ENCODE measurements at regions not wholly inside any gene's neighbourhood (a gene's known extent, or its start where the extent isn't known, plus 50 kb on each side); places are given as distances from the start of the nearest gene placed in this dataset.

- in situ Hi-C loops (cut with MboI; ENCODE audit: low pct_unique_long_range_greater_than_20kb in 2 of 9, low sequenced_read_pairs in 9 of 9, unreplicated experiment in 9 of 9), result no loop called here
- H3K4me1 ChIP-seq (replicated peaks in 1 of 2), result no peaks in the 10 kb centered on the region
- WGBS, 10 experiments, result 0 to 80% (median 60%) methylated on average over 1 of the region's 1 CpG; no CpG with 5 or more reads in 3 of the 10 experiments
These were observed 51.3 kb upstream of the PTPN3 start for GRCh38 chr9:109549386-109549785.

GRCh38 chr9:109551651-109552050 lies 53.5 kb upstream of the PTPN3 start:
- Histone ChIP-seq H3K4me3 (no peak overlapping the region), H3K27ac (no peak overlapping the region), H3K4me1 (replicated peaks in 1 of 2) (no peaks in the 10 kb centered on the region)
- in situ Hi-C loops (cut with MboI; ENCODE audit: low pct_unique_long_range_greater_than_20kb in 2 of 9, low sequenced_read_pairs in 9 of 9, unreplicated experiment in 9 of 9), result no loop called here
- ATAC-seq (replicated peaks in 6 of 8), result no peak

More at GRCh38 chr9:109549386-109549785, 51.3 kb upstream of the PTPN3 start:
- Histone ChIP-seq H3K27ac (no peak overlapping the region), H3K4me3 (no peak overlapping the region)
- ATAC-seq (replicated peaks in 6 of 8), result no peak

- ATAC-seq (replicated peaks in 6 of 8), result peak in 2 of 8 experiments; percentile 8 to 50
- H3K4me1 ChIP-seq (replicated peaks in 1 of 2), result no peaks in the 10 kb centered on the region
- in situ Hi-C loops (cut with MboI; ENCODE audit: low pct_unique_long_range_greater_than_20kb in 2 of 9, low sequenced_read_pairs in 9 of 9, unreplicated experiment in 9 of 9), result no loop called here
- H3K4me3 ChIP-seq, result no peak overlapping the region
- H3K27ac ChIP-seq, result no peak overlapping the region
- WGBS, 10 experiments, result 0 to 100% (median 61%) methylated on average over 1 to 4 of the region's 4 CpGs; no CpG with 5 or more reads in 2 of the 10 experiments
These were observed 57.1 kb upstream of the PTPN3 start for GRCh38 chr9:109555215-109555614.

- in situ Hi-C loops (cut with MboI; ENCODE audit: low pct_unique_long_range_greater_than_20kb in 2 of 9, low sequenced_read_pairs in 9 of 9, unreplicated experiment in 9 of 9), result no loop called here
- Histone ChIP-seq H3K4me1 (replicated peaks in 1 of 2) (no peaks in the 10 kb centered on the region), H3K27ac (no peak overlapping the region), H3K4me3 (no peak overlapping the region)
- WGBS, 10 experiments, result 0 to 90% (median 67%) methylated on average over 1 to 3 of the region's 4 CpGs; no CpG with 5 or more reads in 1 of the 10 experiments
- ATAC-seq (replicated peaks in 6 of 8), result peak in 3 of 8 experiments; percentile 57 to 86 (median 82)
These were observed 58.0 kb upstream of the PTPN3 start for GRCh38 chr9:109556061-109556460.

GRCh38 chr9:109556786-109557185 lies 58.7 kb upstream of the PTPN3 start:
- Histone ChIP-seq H3K4me3 (no peak overlapping the region), H3K4me1 (replicated peaks in 1 of 2) (no peaks in the 10 kb centered on the region), H3K27ac (no peak overlapping the region)
- 33 to 100% (median 83%) methylated on average over 1 to 3 of the region's 3 CpGs; no CpG with 5 or more reads in 1 of the 10 experiments for WGBS, 10 experiments
- in situ Hi-C loops (cut with MboI; ENCODE audit: low pct_unique_long_range_greater_than_20kb in 2 of 9, low sequenced_read_pairs in 9 of 9, unreplicated experiment in 9 of 9), result no loop called here
- ATAC-seq (replicated peaks in 6 of 8), result no peak

- no peaks in the 10 kb centered on the region for H3K4me1 ChIP-seq (replicated peaks in 1 of 2)
- in situ Hi-C loops (cut with MboI; ENCODE audit: low pct_unique_long_range_greater_than_20kb in 2 of 9, low sequenced_read_pairs in 9 of 9, unreplicated experiment in 9 of 9), result no loop called here
- H3K4me3 ChIP-seq, result no peak overlapping the region
- H3K27ac ChIP-seq, result no peak overlapping the region
- 25 to 85% (median 43%) methylated on average over 1 to 6 of the region's 6 CpGs; no CpG with 5 or more reads in 3 of the 10 experiments for WGBS, 10 experiments
- peak in 1 of 8 experiments; percentile 36 for ATAC-seq (replicated peaks in 6 of 8)
These were observed 59.4 kb upstream of the PTPN3 start for GRCh38 chr9:109557481-109557880.

GRCh38 chr9:109558718-109559151 lies 60.6 kb upstream of the PTPN3 start:
- Histone ChIP-seq H3K27ac (no peak overlapping the region), H3K4me3 (no peak overlapping the region), H3K4me1 (replicated peaks in 1 of 2) (no peaks in the 10 kb centered on the region)
- WGBS, 10 experiments, result 40 to 100% (median 80%) methylated on average over 1 to 4 of the region's 5 CpGs; no CpG with 5 or more reads in 3 of the 10 experiments
- ATAC-seq (replicated peaks in 6 of 8), result no peak
- in situ Hi-C loops (cut with MboI; ENCODE audit: low pct_unique_long_range_greater_than_20kb in 2 of 9, low sequenced_read_pairs in 9 of 9, unreplicated experiment in 9 of 9), result no loop called here

- ATAC-seq (replicated peaks in 6 of 8), result peak in 2 of 8 experiments; percentile 9 to 37
- no peaks in the 10 kb centered on the region for H3K4me1 ChIP-seq (replicated peaks in 1 of 2)
- H3K27ac ChIP-seq, result no peak overlapping the region
- in situ Hi-C loops (cut with MboI; ENCODE audit: low pct_unique_long_range_greater_than_20kb in 2 of 9, low sequenced_read_pairs in 9 of 9, unreplicated experiment in 9 of 9), result no loop called here
- 40 to 100% (median 70%) methylated on average over 1 to 8 of the region's 9 CpGs; no CpG with 5 or more reads in 2 of the 10 experiments for WGBS, 10 experiments
- no peak overlapping the region for H3K4me3 ChIP-seq
These were observed 62.5 kb upstream of the PTPN3 start for GRCh38 chr9:109560470-109561132.

GRCh38 chr9:109561137-109561536 lies 63.0 kb upstream of the PTPN3 start:
- H3K4me3 ChIP-seq, result no peak overlapping the region
- no peak overlapping the region for H3K27ac ChIP-seq
- in situ Hi-C loops (cut with MboI; ENCODE audit: low pct_unique_long_range_greater_than_20kb in 2 of 9, low sequenced_read_pairs in 9 of 9, unreplicated experiment in 9 of 9), result no loop called here
- 50 to 100% (median 78%) methylated on average over 1 to 4 of the region's 4 CpGs; no CpG with 5 or more reads in 4 of the 10 experiments for WGBS, 10 experiments
- no peak for ATAC-seq (replicated peaks in 6 of 8)
- H3K4me1 ChIP-seq (replicated peaks in 1 of 2), result no peaks in the 10 kb centered on the region

- Histone ChIP-seq H3K4me3 (no peak overlapping the region), H3K4me1 (replicated peaks in 1 of 2) (no peaks in the 10 kb centered on the region), H3K27ac (no peak overlapping the region)
- no peak for ATAC-seq (replicated peaks in 6 of 8)
- in situ Hi-C loops (cut with MboI; ENCODE audit: low pct_unique_long_range_greater_than_20kb in 2 of 9, low sequenced_read_pairs in 9 of 9, unreplicated experiment in 9 of 9), result no loop called here
- 67% methylated on average over 1 of the region's 2 CpGs; no CpG with 5 or more reads in 9 of the 10 experiments for WGBS, 10 experiments
These were observed 70.0 kb upstream of the PTPN3 start for GRCh38 chr9:109568089-109568488.

- H3K4me1 ChIP-seq (replicated peaks in 1 of 2), result no peaks in the 10 kb centered on the region
- no peak for ATAC-seq (replicated peaks in 6 of 8)
- 83% methylated on average over 1 of the region's 2 CpGs; no CpG with 5 or more reads in 8 of the 10 experiments for WGBS, 10 experiments
- in situ Hi-C loops (cut with MboI; ENCODE audit: low pct_unique_long_range_greater_than_20kb in 2 of 9, low sequenced_read_pairs in 9 of 9, unreplicated experiment in 9 of 9), result no loop called here
- H3K4me3 ChIP-seq, result no peak overlapping the region
- no peak overlapping the region for H3K27ac ChIP-seq
These were observed 70.6 kb upstream of the PTPN3 start for GRCh38 chr9:109568568-109569210.

GRCh38 chr9:109574061-109574882 lies 76.2 kb upstream of the PTPN3 start:
- ATAC-seq (replicated peaks in 6 of 8), result peak; percentile 46 to 90 (median 68)
- Histone ChIP-seq H3K27ac (no peak overlapping the region), H3K4me1 (replicated peaks in 1 of 2) (no peaks in the 10 kb centered on the region), H3K4me3 (no peak overlapping the region)
- in situ Hi-C loops (cut with MboI; ENCODE audit: low pct_unique_long_range_greater_than_20kb in 2 of 9, low sequenced_read_pairs in 9 of 9, unreplicated experiment in 9 of 9), result loop anchor here in 2 of 9 experiments (10.0 kb wide), 2 partner anchors 241 to 581 kb away; no protein-coding TSS in a partner anchor
- 0 to 29% (median 6%) methylated on average over 1 to 2 of the region's 2 CpGs for WGBS, 10 experiments

- in situ Hi-C loops (cut with MboI; ENCODE audit: low pct_unique_long_range_greater_than_20kb in 2 of 9, low sequenced_read_pairs in 9 of 9, unreplicated experiment in 9 of 9), result loop anchor here in 6 of 9 experiments (10.0 to 25.0 kb wide), 4 partner anchors 236 to 578 kb away; no protein-coding TSS in a partner anchor
- H3K27ac ChIP-seq, result no peak overlapping the region
- 17 to 63% (median 44%) methylated on average over 1 to 3 of the region's 3 CpGs; no CpG with 5 or more reads in 2 of the 10 experiments for WGBS, 10 experiments
These were observed 78.7 kb upstream of the PTPN3 start for GRCh38 chr9:109576762-109577161.

More at GRCh38 chr9:109576762-109577161, 78.7 kb upstream of the PTPN3 start:
- ATAC-seq (replicated peaks in 6 of 8), result no peak
- H3K4me1 ChIP-seq (replicated peaks in 1 of 2), result no peaks in the 10 kb centered on the region
- no peak overlapping the region for H3K4me3 ChIP-seq

Data from motor neuron (in vitro differentiated cells).